OCI-LY3 (cell line): ENCODE measurements at regions not wholly inside any gene's neighbourhood (a gene's known extent, or its start where the extent isn't known, plus 50 kb on each side); places are given as distances from the start of the nearest gene placed in this dataset.

Experiments used
- EZH2phosphoT487 ChIP-seq: fragments of 200-600 bp; shearing (Covaris generic); IDR thresholded peaks from 2 replicates; pipeline ENCODE4 v1.6.1; 2018; ENCODE audit warnings: antibody characterized with exemption, mixed run types, low read depth
- TF ChIP-seq, protein P1 (sequence below): fragments of 200-600, 300-600 bp; sonication (generic); IDR thresholded peaks from 2 replicates; pipeline ENCODE4 v1.5.1; 2014; ENCODE audit warnings: antibody characterized with exemption, low read length, low read depth

DNA sequence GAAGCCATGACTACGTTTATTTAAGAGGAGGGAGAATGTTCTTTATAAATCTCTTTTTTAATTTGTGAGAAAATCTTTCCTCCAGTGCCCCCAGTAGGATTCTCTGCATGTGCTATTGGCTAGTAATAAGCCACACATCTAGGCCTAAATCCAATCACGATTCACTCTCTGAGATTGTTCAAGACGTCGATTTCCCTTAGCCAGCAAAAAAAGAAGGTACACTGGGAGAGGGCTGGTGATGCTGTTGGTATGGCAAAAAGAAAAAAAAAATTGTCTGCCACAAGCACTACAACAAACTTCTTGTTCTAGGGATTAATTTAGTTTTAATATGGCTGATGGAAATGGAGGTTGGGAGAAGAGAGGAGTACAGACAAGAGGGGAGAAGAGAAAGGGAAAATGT lies 130.5 kb upstream of the MROH9 start:
- no peak for TF ChIP-seq EZH2phosphoT487
- TF ChIP-seq, protein P1, sequence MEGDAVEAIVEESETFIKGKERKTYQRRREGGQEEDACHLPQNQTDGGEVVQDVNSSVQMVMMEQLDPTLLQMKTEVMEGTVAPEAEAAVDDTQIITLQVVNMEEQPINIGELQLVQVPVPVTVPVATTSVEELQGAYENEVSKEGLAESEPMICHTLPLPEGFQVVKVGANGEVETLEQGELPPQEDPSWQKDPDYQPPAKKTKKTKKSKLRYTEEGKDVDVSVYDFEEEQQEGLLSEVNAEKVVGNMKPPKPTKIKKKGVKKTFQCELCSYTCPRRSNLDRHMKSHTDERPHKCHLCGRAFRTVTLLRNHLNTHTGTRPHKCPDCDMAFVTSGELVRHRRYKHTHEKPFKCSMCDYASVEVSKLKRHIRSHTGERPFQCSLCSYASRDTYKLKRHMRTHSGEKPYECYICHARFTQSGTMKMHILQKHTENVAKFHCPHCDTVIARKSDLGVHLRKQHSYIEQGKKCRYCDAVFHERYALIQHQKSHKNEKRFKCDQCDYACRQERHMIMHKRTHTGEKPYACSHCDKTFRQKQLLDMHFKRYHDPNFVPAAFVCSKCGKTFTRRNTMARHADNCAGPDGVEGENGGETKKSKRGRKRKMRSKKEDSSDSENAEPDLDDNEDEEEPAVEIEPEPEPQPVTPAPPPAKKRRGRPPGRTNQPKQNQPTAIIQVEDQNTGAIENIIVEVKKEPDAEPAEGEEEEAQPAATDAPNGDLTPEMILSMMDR = no peak
